Iris pigment epithelial cell (primary cell): ENCODE measurements at regions not wholly inside any gene's neighbourhood (a gene's known extent, or its start where the extent isn't known, plus 50 kb on each side); places are given as distances from the start of the nearest gene placed in this dataset.
"Not testable (repeated sequence)": the region's sequence is repeated elsewhere in the genome, so short reads cannot be mapped to it uniquely, and the experiment has no call there.

ENCODE experiments used
- DNase-seq: peaks from one replicate; pipeline ENCODE4 v3.0.0-alpha.2; 2011; ENCODE audit warnings: low read depth

DNA sequence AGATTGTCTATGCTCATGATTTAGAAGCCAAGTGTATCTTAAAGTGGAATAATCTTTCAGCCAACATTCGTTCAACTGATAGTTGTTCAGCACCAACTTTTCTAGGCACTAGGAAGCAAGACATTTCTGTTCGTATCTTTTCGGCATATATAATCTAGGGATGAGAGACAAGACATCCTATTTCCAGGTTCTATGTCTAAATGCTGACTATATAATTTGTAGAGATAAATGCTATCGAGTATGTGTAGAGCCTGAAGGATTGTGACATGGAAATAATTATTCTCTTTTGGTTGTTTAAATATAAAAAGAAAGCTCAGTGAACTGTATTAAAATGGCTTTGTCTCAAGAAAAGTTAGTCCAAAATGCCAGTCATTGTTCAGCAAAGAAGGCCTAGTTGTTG, 371.6 kb downstream of the DOK5 start:
- no peak for DNase-seq

DNA sequence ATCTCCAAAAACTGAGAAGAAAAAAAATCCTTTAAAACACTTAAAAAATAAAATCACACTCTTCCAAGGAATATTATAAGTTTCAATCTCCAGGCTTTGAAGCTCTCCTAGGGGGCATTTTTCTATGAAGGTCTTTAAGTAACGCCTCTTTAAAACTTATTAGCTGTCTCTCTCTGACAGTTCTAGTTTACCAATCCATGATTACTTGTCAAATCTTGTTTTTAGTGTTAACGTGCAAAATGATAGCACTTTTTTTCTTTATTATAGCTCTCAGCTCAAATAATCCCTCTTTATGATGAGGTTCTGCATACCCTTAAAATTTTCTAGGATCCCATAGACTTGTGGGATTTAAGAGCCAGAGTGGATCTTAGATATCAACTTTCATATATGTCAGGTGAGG, 369.0 kb downstream of the DOK5 start:
- DNase-seq, result no peak

DNA sequence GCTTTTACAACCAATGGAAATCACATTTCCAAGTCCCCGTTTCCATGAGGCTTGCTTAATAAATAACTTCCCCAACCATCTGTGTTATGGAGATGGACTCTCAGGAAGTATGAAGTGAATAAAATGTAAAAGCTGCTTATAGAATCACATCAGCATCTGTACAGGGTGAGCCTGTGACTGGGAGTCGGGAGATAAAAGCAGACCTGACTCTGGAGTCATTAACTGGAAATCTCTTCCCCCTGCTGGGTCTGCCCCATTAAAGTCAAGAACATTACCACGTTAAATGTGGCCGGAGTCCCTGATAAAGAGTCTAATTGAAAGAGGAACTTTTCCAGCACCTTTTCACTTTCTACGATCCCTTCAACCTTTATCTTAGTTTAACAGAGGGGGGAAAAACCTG, 368.5 kb downstream of the DOK5 start:
- no peak for DNase-seq

DNA sequence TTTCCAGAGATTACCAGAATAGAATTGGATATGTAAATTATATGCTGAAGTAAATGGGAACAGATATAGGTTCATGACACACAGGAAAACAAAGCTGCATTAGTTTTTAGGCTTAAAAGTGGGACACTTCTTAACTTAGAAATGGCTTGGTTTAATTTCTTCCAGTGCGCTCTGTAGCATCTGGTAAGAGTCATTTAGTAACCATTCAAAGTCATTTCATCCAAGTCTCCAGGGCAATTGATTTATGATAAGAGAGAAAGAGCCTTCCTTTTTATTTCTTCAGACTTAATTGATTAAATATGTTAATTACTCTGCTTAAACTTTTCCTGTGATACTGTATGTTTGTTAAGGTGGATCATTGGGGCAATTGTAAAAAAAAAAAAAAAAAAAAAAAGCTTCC, 368.0 kb downstream of the DOK5 start:
- DNase-seq, result no peak

DNA sequence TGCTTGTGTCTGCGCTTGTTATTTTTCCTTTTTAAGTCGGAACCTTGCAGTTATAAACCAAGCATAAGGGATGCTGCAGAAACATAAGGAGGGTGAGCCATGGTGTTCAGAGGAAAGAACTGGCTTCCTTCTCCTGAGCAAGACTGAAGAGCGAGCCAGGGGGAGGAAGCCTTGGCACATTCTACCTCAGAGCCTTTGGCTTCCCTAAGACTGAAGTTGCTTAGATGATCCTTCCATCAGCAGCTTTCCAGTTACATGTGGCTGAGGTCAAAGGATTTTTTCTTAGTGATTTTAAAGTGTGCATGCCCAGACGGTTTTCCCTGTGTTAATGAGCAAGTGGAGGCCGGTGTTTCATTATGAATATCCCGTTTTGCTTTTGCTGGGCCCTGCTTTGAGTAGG, 363.8 kb downstream of the DOK5 start:
- DNase-seq, result no peak

DNA sequence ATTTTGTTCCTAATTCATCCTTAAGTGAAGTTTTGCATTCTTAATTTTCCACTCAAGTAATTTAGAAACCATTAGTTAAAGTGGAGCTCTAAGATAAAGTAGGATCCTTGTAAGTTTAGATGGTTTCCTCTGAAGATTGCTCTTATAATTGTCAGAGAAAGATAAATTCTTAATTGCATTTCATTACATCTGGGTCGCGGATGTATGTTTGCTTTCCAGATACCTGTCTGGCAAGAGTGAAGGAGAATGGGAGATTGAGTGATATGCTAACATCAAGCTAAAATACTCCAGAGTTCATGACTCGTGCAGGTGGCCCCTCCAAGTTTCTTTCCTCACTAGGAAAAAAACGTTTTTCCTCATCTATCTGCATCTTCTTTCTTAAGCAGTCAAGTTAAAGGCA, 361.8 kb downstream of the DOK5 start:
- DNase-seq, result no peak

DNA sequence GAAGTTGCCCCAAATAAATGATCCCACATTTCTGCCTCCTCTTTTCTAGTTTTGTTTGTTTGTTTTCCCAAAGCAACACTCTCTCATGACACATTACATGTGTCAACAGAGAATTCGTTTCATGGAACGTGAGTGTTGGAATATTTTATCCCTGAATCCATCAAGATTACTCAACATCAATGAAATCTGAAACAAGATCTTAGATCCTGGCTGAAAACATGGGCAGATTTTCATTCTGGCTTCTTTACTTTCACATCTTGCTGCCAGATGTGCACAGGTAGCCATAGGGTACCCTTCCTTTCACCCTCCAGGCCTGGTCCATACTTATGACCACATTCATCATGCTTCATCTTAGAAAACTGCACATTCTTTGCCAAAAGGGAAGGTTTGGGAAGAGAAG, 347.0 kb downstream of the DOK5 start:
- no peak for DNase-seq

DNA sequence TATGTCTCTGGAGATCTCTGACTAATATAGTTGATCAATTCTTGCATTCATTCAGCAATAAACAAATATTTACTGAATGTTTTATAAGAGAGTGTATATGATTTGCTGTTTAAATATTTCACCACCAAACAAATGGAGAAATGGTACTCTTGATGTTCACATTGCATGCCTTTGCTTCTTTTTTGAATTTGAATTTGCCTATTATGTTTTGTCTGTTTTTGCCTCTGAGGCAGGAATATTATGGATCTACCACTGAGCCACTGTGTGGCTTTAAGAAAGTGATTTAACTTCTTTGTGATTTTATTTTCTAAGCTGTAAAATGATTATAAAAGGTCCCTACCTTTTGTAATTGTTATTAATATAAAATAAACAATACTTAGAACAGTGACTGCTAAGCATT, 345.0 kb downstream of the DOK5 start:
- DNase-seq, result no peak

DNA sequence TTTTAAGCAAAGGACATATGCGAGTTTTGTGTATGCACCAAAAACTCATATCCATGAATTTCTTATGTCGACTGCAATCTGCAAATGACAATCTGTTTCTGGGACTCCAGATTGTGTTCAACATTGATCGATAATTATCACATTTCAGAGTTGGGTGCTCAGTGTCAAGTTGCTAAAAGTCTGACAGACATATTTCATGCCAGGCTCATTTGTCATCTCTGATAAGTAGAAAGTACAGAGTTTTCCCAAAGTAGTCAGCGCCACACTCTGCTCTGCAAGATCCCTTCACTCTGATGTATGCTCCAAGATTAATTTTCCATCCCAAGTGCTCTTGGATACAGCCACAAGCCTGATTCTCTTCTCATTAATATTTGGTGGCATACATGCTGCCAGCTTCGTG, 331.1 kb downstream of the DOK5 start:
- no peak for DNase-seq

DNA sequence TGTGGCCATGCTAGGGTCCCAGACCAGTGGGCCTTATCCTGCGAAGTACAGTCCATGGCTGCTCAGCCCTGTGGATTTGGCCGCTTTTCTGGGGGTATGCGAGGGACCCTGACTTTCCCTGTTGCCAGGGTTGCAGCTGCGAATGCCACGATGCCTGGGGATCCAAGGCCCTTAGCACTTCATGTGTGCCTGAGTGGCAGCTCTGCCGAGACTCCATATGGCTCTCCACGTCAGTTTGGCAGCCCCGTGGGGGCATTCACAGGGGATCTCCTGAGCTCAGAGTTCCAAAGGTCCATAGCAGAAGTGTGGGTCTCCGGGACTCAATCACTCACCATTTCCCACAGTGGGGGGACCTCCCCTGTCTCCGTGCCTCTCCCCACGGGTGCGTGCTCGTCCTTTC, 319.5 kb downstream of the DOK5 start:
- DNase-seq, result no peak

DNA sequence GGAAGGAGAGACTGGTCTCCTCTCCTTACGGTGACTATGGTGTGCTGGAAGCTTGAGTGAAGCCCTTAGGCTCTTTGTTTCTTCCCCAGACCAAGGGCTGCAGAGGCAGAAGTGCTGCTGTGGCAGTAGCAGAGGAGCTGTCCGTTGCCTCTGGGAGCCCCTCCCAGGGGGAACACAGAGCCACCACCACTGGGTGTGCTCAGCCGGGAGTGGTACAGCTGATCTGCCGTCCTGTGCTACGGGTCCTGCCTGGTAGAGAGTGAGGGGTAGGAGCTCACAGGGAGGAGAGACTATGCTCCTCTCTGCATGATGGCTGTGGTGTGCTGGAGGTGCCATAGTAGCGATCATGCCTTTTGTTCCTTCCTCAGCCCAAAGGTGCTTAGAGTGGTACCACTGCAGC, 318.7 kb downstream of the DOK5 start:
- no peak for DNase-seq

DNA sequence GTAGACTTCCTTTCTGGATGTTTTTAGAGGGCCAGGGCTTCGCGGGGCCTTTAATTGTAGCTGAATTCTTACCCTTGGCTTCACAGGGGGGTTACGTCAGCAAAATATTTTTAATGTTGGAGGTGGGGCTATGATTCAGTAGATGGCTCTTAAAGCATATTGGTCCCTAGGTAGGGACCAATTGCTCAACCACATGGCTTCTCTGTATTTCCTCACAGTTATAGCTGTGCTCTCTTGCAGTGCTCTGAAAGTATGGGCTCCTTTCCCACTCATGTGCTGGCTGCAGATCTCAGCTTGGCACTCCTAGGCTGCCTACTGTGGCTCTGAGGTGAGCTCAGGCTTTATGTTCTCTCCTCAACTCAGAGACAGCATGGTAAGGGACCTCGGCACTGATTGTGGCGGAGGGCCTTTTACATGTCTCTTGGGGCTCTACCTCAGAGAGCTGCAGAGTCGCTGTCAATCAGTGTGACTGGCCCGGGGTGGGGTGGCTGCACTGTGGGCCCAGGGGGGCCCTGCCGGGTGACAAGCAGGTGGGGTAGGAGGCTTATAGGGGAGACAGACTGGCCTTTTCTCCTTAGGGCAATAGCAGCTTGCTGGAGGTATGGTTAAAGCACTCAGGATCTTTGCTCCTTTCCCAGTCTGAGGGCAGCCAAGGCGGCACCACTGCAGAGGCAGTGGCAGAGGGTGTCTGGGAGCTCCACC, 318.0 kb downstream of the DOK5 start:
- no peak for DNase-seq

DNA sequence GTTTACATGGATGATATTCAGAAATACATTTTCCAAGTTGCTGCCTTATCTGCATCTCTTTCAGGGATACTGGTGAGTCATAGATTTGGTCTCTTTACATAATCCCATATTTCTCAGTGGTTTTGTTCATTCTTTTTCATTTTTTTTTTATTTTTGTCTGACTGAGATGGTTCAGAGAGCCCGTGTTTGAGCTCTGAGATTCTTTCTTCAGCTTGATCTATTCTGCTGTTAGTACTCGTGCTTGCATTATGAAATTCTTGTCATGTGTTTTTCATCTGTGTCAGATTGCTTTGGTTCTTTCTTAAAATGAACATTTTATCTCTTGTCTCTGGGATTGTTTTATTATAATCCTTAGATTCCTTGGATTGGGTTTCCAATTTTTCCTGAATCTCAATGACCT, 317.3 kb downstream of the DOK5 start:
- no peak for DNase-seq

DNA sequence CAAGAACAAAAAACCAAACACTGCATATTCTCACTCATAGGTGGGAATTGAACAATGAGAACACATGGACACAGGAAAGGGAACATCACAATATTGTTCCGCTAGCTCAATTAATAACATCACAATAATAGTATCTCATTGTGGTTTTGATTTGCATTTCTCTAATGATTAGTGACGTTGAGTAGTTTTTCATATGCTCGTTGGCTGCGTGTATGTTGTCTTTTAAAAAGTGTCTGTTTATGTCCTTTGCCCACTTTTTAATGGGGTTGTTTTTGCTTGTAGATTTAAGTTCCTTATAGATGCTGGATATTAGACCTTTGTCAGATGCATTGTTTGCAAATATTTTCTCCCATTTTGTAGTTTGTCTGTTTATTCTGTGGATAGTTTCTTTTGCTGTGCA, 312.9 kb downstream of the DOK5 start:
- DNase-seq, result not testable (repeated sequence)

DNA sequence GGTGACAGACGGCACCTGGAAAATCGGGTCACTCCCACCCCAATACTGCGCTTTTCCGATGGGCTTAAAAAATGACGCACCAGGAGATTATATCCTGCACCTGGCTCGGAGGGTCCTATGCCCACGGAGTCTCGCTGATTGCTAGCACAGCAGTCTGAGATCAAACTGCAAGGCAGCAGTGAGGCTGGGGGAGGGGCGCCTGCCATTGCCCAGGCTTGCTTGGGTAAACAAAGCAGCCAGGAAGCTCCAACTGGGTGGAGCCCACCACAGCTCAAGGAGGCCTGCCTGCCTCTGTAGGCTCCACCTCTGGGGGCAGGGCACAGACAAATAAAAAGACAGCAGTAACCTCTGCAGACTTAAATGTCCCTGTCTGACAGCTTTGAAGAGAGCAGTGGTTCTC, 307.4 kb downstream of the DOK5 start:
- DNase-seq, result not testable (repeated sequence)

DNA sequence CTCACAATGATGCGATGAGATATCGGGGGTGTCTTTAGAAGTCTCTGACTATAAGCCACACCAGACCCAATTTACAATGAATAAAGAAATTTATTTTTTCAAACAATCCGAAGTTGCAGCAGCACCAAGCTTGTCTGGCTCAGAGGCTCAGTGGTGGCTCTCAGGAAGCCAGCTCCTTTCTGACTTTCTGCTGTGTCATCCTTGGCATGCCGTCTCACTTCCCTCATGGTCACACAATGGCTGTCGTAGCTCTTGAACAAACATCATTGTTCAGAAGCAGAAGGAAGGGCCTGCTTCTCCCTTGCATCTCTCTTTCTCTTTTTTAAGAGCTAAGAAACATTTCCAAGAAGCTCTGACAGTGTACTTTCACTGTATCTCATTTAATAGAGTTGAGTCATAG, 299.0 kb downstream of the DOK5 start:
- no peak for DNase-seq

DNA sequence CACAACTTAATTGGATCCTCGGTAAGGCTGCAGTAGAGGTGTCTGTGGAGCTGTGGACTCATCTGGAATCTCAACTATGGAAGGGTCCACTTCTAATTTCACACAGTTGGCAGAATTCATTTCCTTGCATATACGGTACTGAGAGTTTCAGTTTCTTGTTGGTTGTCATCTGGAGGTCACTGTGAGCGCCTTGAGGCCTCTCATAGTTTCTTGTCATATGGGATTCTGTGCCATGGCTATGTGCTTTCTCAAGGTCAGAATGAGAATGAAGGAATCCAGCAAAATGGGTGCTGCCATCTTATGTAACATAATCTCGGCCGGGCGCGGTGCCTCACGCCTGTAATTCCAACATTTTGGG, 298.2 kb downstream of the DOK5 start:
- no peak for DNase-seq

DNA sequence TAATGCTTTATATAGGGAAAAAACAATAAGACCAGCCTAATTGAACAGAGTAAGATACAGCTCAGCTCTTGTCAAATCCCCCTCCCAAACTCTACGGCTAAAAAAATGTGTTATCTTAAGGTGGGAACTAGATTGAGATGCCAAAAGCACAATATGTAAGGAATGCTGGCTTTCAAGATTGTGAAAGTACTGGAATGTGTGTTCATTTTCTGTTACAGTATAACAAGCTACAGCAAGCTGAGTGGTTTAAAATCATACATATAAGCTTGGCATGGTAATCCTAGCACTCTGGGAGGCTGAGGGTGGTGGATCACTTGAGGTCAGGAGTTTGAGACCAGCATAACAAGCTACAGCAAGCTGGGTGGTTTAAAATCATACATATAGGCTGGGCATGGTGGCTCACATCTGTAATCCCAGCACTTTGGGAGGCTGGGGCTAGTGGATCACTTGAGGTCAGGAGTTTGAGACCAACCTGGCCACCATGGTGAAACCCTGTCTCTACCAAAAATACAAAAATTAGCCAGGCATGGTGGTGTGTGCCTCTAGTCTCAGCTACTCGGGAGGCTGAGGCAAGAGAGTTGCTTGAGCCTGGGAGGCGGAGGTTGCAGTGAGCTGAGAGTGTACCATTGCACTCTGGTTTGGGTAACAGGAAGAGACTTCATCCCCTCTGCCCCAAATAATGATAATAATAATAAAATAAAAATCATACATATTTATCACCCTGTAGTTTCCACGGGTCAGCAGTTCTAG, 297.7 kb downstream of the DOK5 start:
- DNase-seq, result no peak

DNA sequence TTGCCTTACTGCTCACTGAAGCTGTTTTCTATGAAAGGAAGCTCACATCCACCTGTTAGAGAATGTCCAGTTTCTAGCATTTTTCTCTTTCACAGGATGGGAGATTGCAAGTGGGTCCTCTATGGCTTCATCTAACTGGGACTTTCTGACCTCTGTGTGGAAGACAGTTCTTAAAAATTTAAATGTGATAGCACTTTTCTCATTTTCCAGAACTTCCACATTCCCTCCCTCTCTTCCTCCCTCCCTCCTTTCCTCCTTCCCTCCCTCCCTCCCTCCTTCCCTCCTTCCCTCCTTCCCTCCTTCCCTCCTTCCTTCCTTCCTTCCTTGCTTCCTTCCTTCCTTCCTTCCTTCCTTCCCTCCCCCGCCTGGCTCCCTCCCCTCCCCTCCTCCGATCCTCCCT, 291.1 kb downstream of the DOK5 start:
- no peak for DNase-seq

DNA sequence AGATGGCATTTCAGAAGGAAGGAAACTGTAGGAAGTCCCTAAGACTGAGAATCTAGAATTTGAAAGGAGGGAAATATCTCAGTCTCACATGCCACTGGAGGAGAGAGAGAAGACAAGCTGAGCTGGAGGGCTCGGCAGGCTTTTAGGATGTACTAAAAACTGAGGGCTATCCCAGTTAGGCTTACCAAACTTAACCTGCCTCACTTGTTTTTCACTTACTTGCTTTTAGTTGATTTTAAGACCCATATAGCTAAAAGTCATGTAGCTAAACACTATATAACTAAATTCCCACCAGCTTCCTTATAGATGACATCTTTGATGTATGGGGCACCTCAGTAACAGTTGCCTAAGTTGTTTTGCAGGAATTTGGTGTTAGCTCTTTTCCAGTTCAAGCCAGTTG, 288.0 kb downstream of the DOK5 start:
- DNase-seq, result no peak

DNA sequence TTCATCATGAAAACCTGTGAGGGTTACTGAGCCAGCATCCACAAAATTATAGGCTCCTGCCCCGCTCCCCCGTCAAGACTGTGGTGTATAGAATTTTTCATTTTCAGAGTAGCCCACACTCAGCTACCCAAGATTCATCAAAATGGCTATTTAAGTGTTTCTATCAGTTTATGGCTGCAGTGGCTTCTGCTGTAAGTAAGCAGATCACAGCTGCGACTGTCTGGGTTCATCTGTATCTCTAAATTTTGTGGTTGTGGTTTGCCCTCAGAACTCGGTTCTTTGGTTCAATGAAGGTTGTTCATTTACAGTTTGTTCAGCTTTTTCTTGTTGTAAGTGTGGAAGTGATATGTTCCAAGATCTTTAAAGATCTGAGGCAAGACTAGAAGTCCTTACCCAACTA, 284.2 kb downstream of the DOK5 start:
- no peak for DNase-seq

DNA sequence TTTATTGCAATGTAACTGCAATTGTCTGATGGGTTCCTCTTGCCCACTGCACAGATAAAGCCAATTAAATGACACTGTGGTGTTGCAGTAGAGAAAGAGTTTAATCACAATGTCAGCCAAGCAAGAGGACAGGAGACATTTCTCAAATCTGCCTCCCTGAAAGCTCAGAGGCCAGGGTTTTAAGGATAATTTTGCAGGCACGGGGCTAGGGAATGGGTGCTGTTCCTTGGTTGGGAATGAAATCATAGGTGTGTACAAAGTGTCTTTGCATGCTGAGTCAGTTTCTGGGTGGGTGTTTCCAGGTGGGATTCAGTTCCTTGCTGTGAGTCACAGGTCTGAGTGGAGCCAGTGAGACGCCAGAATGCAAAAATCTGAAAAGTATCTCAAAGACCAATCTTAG, 271.4 kb downstream of the DOK5 start:
- DNase-seq, result no peak

DNA sequence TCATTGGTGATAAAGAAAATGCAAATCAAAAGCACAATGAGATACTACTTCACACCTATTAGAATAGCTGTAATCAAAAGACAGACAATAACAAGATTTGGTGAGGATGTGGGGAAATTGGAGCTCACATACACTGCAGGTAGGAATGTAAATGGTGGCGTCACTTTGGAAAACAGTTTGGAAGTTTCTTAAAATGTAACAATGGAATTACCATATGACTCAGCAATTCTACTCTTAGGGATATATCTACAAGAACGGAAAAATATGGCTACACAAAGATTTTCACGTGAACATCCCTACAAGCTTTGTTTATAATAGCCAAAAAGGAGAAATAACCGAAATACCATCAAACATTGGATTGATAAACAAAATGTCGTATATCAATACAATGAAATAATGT, 270.4 kb downstream of the DOK5 start:
- no peak for DNase-seq

DNA sequence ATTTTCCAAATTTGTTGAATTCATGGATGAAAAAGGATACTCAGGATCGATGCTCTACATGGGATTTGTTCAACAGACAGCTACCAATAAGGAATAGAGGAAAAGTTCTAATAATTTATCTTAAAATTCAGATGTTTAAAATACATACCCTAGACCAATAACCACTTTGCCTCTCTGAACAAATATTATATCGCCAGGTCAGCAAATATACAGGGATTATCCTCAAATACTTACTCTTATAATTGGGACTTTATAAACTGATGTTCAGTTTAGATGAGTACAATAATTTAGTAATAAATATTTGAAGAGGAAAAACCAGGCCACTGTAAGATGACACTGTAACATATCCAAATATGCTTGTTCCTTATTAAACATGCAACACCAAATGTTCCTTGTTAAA, 268.7 kb downstream of the DOK5 start:
- no peak for DNase-seq
